DMS114 treated with DMSO at 0.1 percent for 48 hours (cell line): ENCODE measurements at regions not wholly inside any gene's neighbourhood (a gene's known extent, or its start where the extent isn't known, plus 50 kb on each side); places are given as distances from the start of the nearest gene placed in this dataset.

Experiments
- DNase-seq: peaks from one replicate; lab custom pipeline; 2025; ENCODE audit not compliant: unreplicated experiment; lab: John Stamatoyannopoulos, UW

DNA sequence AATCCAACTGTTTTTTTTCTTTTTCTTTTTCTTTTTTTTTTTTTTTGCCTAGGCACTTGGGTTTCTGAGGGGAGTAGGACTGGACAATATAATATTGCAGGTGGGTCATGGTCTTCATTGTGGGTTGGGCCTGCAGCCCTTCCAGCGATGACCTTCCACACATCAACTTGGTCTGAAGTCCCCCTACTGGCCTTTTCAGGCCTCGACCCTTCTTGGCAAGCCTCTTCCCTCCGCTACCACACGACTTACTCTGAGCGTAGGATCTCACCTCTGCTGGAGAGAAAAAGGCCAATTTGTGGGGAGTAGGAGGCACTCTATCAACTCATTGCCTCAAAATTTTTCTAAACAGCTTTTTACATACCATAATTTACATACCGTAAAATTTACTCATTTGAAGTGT lies 51.1 kb upstream of the GRIK3 start:
- DNase-seq = no peak

DNA sequence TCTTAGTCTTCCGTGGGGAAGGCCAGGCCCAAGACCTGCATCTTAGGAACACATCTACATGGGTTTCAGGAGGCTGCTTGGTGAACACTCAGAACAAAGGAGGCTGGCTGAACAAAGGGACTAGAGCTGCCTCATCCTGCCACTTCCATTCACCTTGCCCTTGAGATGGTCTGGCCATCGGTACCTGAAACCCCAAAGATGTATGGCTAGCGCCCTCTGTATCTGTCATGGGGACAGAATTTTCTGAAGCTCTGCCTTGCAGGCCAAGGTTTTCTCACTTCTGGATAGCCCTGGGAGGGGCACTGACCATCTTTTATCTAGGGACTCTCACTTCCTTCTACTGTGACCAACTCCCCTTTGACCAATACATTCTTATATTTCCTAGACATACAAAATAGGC lies 55.4 kb upstream of the GRIK3 start:
- no peak for DNase-seq

DNA sequence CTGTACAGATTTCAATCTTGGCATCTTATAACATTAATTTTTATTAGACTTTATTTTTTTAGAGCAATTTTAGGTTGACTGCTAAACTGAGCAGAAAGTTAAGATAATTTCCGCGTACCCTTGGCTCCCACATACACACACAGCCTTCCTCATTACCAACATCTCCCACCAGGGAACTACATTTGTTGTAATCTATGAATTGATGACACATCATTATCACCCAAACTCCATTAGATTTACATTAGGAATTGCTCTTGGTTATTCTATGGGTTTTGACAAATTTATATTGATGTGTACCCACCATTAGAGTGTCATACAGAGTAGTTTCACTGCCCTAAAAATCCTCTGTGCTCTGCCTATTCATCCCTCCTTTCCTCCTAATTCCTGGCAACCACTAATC lies 56.4 kb upstream of the GRIK3 start:
- no peak for DNase-seq

DNA sequence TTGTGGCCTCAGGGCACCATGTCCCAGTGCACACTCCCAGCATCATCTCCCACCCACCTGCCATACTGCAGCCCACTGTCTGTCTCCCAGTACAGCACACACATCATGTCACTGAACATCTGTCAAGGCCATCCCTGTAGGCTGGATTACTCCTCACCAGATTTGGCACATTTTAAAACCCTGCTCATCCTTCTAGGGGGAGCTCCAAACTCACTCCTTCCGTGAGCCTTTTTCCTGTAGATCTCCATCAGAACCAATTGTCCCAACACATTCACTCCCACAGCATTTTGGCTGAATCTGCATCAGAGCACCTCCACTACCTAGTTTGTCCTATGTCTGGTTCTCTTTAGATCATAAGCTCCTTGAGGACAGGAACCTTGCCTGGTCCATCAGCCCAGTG lies 58.6 kb upstream of the GRIK3 start:
- no peak for DNase-seq

DNA sequence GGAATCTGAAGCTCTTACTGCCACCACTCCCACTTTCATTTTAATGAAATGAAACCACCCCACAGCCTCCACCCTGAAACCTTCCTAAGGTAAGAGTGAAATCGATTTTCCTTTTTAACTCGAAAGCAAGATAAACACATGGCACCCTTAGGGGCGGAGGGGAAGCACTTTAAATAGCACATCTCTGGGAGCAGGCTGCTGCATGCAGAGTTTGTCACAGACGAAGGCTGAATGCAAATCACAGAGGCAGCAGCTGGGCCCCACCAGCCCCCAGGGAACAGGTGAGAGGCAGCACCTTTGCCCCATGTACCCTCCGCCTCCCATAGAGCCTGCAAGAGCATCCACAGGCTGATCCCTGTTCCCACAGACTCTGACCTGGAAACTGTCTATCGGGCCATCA lies 60.0 kb upstream of the GRIK3 start:
- no peak for DNase-seq

DNA sequence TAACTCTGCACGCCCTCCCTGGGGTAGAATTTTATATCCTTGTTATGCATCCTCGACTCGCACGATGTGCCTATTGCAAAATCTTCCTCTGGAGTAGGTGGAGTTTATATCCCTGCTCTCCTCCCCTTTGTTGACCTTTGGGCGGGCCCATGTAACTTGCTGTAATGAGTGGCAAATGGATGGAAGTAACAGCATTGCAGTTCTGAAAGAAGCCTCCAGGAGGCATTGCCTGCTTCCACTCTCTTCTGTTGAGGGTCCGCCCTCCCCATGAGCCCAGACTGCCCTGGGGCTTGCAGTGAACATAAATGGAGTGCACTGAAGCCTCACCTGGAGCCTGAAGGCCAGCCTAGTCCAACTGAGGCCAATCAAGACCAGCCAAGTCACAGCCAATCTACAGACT lies 62.2 kb upstream of the GRIK3 start:
- no peak for DNase-seq

DNA sequence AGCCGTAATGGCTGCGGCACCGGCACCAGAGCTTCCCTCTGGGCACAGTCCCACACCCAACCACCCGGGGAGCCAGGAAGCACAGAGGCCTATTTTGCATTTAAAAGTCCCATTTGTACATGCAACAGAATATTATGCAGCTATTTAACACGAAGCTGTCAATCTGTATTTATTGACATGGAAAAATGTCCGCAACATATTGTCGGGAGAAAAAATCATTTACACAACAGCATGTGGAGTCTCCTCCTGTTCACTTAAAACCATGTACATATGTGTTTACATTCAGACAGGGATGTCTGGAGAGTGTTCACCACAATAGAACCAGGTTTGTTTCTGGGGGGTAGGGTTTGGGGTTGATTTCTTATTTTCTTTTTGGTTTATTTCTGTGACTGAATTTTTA lies 63.4 kb upstream of the GRIK3 start:
- no peak for DNase-seq

DNA sequence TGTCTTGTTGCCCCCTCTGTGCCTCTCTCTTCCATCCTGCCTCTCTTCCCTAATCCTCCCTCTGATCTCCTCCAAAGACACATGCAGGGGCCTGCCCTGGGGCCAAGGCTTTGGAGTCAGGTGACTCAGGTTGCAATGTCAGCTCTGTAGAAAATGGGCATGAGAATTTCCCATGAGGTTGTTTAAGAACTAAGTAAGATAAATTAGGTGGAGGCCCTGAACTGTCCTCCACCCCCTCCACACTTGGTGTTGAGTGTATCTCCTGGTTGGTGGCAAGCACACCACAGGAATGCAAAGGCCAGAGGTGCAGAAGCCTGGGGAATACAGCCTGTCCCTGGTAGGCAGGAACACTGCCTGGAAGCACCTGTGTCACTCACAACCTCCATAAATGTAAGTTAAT lies 63.9 kb upstream of the GRIK3 start:
- DNase-seq = no peak

DNA sequence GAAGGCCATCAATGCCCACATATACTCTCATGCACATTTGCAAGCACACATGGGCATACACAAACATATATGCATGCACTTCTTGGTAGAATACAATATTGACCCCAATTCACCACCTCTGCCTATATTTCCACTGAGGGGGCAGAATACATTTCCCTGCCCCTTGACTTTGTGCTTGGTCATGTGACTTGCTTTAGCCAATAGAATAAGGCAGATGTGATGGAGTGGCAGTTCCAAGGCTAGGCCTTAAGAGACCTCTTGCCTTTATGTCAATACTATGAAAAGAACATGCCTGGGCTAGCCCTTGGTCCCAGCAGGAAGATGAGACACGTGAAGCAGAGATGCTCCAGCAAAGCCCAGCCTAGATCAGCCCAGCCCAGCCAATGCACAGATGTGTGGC lies 66.0 kb upstream of the GRIK3 start:
- DNase-seq = no peak

DNA sequence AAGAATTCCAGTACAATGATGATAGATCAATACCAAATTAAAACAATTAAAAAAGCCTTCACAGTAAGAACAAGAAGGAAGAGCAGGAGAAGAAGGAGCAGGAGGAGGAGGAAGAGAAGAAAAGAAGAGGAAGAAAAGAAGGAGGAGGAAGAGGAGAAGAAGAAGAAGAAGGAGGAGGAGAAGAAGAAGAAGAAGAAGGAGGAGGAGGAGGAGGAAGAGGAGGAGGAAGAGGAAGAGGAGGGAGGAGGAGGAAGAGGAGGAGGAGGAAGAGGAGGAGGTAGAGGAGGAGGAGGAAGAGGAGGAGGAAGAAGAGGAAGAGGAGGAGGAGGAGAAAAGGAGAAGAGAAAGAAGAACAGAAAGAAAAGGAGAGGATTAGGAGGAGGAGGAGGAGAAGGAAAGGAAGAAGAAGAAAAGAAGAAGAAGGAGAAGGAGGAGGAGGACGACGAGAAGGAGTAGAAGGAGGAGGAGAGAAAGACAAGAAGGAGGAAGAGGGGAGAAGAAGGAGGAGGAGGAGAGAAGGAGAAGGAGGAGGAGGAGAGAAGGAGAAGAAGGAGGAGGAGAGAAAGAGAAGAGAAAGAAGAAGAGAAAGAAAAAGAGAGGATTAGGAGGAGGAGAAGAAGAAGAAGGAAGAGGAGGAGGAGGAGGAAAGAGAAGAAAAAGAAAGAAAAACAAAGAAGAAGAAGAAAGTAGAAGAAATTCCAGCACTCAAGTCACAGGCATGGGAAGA lies 68.5 kb upstream of the GRIK3 start:
- DNase-seq = no peak

DNA sequence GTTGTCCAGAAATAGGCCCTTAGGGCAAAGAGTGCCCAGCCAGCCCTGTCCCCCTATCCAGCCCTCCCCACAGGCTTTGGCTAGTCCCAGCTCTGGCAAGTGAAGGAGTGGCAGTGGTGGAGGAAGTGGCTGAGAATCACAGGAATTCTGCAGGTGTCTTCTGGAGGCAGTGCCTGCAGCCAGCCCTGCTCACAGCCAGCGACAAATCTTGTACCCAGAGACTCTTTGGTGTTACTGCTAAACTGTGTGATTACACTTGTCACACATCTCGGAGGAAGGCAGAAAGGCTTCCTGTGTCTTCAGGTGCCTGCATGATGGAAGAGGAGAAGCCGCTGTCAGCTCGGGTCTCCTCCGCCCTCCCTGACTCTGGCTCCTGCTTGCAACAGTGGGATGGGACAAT lies 71.6 kb upstream of the GRIK3 start:
- no peak for DNase-seq

DNA sequence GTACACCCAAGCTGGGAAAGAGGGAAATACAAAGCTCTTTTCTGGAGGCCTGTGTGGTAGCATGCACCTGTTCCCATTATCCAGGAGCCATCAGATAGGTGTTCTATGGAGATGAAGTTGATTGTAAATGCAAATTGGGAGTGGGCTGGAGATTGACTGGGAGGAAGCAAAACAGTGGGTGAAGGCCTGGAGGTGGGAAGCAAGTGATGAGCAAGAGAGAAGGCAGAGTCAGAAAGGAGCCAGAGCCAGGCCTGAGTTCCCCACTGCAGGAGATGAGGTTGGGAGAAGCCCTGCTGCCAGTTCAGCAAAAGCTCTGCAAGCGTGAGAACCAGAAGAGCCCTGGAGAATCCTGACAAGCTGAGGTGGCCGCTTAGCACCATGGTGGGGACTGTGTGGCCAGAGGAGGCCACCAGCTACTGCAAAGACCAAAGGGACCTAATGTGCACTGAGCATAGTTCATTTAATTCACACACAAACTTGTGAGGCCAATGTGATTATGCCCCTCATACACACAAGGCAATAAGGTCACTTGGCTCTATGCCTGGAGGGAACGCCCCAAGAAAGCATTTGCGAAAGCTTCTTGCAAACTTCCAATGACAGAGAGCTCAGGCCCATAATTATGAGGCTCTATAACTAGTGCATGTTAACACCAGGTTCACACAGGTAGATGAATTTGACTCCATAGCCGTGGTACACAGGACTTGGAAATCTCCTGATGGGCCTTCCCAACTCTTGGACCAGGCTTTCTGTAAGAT lies 73.0 kb upstream of the GRIK3 start:
- no peak for DNase-seq

DNA sequence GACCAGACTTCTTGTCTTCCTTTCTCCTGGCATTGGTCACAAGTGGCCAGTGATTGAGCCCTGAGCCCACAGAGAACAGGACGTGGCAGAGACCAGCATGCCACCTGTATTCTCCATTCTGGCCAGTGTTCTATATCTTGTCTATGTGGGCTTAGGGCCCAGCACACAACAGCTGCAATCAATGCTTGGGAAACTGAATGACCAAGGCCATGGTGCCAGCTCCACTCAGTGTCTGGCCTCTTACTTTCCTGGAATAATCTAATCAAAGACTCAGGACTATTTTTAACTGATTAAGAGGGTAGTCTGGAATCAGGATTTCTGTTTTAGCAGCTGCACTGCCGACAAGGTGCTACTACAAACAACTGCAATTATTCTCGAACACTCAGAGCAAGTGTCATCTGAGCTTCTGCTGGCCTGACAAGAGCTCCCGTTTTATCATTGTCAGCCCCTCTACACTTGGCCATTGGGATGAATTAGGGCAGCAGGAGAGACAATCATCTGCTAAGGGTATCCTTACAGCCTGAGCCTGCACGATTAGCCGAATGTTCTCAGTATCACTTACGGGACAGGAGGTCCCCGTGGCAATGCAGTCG lies 74.4 kb upstream of the GRIK3 start:
- DNase-seq = no peak

DNA sequence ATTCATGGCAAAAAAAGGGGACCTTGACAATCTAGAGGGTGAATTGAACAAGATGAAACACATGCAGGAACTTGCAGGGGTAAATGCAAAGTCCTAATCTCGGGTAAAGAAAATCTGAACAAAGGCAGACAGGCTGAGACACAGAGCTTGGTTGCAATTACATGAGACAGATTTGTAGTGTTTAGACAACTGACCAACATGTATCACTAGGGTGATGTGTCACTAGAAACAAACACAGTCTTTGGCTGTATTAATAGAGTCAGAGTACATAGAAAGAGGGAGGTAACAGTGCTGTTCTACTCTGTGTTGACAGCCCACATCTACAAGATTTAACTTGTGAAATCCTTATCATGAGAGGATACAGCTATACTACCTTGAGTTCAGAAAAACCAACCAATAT lies 78.1 kb upstream of the GRIK3 start:
- DNase-seq = no peak

DNA sequence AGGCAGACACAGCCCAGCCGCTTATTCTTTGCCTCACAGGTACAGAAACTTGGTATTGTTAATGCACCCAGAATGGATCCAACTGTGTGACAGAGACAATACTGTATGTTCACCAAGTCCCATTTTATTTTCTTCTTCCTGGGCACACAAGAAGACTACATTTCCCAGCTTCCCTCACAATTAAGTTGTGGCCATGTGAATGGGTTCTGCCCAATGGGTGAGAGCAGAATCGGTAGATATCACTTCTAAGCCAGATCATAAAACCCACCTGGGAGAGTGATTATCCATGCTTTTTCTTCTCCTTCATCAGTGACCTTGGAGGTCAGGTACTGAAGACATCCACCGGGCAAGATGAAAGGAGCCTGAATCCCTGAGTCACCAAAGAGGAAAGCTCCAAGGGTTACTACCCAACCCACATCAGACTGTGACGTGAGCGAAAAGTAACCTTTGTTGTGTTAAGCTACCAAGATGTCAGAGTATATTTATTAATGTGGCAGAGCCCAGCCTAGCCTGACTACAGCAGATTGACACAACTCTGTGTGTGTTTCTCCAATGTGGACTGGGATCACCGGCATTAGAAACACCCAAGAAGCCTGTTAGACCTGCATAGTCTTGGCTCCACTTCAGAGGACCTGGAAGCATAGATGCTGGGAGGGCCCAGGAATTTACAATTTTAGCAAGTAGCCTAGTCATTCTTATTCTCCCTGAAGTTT lies 79.1 kb upstream of the GRIK3 start:
- no peak for DNase-seq

DNA sequence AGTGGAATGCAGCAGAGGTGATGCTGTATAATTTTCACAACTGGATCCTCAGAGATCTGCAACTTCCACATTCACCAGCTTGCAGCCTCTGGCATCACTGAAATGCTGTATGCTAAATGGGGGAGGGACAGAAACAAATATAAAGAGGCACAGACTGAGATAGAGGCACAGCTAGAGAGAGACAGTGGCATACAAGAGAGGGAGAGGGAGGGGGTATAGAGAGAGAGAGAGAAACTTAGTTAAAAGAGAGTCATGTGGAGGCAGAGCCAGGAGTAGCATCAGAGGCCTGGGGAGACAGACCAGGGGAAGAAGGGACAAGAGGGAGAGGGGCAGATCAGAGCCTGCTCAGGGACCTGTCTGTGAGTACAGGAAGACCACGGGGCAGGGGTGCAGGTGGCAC lies 84.5 kb upstream of the GRIK3 start:
- DNase-seq = no peak

DNA sequence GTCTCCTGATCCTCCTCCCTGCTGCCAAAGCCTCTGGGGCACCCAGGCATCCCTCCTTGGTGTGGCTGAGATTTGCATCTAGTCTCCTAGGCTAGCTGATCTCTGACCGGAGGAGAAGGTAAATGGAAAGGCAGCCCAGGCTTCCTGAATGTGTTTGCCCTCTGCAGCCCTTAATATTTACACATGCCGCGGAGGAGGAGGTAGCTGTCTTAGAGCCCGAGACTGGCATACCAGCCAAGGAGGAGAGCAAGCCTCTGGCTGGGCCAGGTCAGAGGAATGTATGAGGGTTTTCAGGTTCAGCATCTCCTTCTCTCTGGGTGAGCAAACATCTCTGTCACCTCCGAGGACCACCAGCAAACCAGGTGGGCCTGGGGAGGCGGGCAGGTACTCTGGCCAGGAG lies 86.0 kb upstream of the GRIK3 start:
- DNase-seq = no peak

DNA sequence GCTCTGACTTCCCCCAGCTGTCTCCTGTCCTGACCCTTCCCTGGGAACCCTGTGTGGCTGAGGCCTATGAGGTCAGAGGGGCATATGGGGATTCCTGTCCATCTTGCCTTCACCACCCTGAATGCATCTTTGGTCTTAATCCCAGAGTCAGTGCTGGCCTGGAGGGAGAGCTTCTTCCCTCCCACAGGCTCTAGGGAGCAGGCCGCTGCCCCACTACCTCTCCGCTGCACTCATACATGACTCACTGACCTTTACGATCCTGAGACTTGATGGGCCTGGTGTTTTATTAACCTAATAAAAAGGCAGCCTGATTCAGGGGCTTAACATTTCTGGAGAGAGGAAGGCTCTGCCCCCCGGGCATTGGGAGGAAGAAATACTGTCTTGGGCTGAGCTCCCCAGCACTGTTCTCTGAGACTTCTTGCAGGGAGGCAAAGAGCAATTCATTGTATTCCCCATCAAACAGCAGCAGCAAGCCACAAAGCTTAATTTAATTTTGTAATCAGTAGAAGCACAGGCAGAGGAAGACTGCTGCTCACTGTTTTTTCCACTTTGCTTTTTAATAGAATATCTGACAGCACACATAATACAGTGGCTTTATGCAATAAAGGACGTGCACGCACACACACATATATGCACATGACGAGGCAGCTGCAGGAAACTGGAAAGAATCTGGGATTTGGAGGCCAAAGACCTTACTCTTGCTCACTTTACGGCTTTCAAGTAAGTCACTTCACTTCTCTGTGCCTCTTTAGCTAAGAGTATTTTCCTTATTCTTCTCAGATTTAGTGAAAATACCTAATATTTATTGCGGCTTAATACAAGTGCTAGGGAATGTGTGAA lies 89.2 kb upstream of the GRIK3 start:
- no peak for DNase-seq

DNA sequence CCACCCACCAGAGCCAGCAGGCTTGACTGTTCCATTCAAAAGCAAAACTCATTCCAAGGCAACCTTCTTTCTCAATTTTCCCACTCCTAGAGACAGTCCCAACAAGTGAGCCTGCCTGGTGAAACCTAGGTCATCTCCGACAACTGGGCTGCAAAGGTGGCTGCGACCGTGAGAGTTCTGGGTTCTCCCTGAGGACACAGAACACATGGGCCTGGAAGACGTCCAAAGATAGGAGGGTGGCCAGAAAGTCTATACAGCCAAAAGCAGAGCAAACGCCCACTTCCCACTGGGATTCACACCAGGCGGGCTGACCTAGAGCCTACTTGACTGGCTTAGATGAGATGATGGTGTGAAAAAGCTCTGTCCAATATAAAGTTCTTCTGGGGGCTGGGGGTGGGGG lies 90.2 kb upstream of the GRIK3 start:
- DNase-seq = no peak

DNA sequence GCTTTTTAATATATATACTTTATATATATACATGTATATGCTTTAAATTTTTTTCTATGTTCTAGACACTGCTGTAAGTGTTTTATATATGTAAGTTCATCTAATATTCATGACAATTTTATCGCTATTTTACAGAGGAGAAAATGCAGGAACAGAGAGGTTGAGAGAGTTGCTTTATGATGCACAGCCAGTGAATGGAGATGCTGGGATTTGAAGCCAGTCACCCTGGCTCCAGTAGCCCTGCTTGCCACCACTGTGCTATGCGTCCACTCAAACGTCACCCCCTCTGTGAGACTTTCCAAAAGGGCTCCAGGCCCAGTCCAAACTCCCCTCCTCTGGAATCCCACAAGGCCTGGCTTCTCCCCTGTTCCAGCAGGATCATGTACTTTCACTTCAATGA lies 91.0 kb upstream of the GRIK3 start:
- DNase-seq = no peak

DNA sequence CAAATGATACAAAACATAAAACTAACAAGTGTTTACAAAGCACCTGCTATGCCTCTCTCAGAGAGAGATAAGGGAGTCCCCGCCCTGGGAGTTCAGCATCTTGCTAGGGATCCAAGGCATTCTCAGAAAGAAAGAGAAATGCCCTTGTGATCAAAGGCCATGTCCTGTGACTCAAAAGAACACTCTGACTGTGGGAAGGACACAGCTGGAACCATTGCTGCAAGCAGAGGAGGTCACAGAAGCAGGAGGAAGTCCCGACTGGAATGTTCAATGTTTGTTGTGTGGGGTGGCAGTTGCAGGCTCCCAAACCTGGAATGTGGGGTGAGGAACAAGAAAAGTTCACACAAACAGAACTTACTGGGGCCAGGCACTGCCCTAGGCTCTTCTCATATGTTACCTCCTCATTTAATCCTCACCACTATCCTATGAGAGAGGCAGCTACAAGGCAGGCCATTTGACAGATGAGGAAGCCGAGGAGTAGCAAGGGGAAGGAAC lies 93.0 kb upstream of the GRIK3 start:
- no peak for DNase-seq
